Pancreas (tissue), 10 donors: ENCODE measurements at regions not wholly inside any gene's neighbourhood (a gene's known extent, or its start where the extent isn't known, plus 50 kb on each side); places are given as distances from the start of the nearest gene placed in this dataset.

Experiments used
- ATAC-seq, 4 donors: fragments of 200-7000 bp; cut with Tn5 transposase; one replicate each; pipeline versions ENCODE4 v1.8.0 to v1.9.1; 2020; ENCODE audit warnings: mild to moderate bottlenecking in 4 of 4, moderate library complexity in 4 of 4
- DNase-seq, 6 donors: peaks; one replicate each; pipeline ENCODE4 v3.0.0-alpha.2; 2020
- FAIRE-seq: peaks from 2 replicates; lab custom pipeline; 2012; peaks lifted over from hg19 to GRCh38; lab: Jason Lieb, UNC
- H3K27ac ChIP-seq, 4 donors: fragments of 200-600 bp; sonication (generic); 1 replicate in 3 of 4; 2 replicates in 1 of 4; pipeline versions ENCODE4 v1.5.0 to v1.8.0; 2020
- H3K27me3 ChIP-seq, 4 donors: fragments of 200-600 bp; one replicate each; pipeline ENCODE4 v1.8.0; 2021
- H3K36me3 ChIP-seq, 3 donors: fragments of 200-600 bp; sonication (generic) in 1 of 3; one replicate each; pipeline versions ENCODE4 v1.5.0 to v1.8.0; 2020 to 2021
- H3K4me1 ChIP-seq, 3 donors: fragments of 200-600 bp; one replicate each; pipeline ENCODE4 v1.8.0; 2021
- H3K4me3 ChIP-seq, 4 donors: fragments of 200-600 bp; sonication (generic) in 2 of 4; one replicate each; pipeline versions ENCODE4 v1.5.0 to v1.8.0; 2020 to 2021
- H3K9me3 ChIP-seq, 4 donors: fragments of 200-600 bp; one replicate each; pipeline ENCODE4 v1.8.0; 2021
- CTCF ChIP-seq, 4 donors: fragments of 200-600 bp; sonication (generic) in 3 of 4; IDR thresholded peaks; one replicate each; pipeline versions ENCODE4 v1.5.0 to v1.8.0; 2021; ENCODE audit warnings: antibody characterized with exemption in 4 of 4
- WGBS, 2 donors: extraction: QIAGEN DNeasy Blood & Tissue Kit; methylation state at CpG; one replicate each; pipeline ENCODE4 v1.1.7; 2013; 5-methylcytosine and 5-hydroxymethylcytosine counted together
- intact Hi-C, 3 donors: fragments of 100-400 bp; cut with DNase I; formaldehyde crosslinking; loops; one replicate each; pipeline versions ENCODE4 v1.11.1 to v1.14.2; 2022
- donor health status: healthy with polysubstance abuse.
- donor health status: DM: no; HTN: no; CAD: no; lungs with moderate emphysema.
- donor health status: DM: no; HTN: no; CAD: no.
- donor health status: control.
- donor health status: control.
- donor health status: Bipolar disorder and iron deficiency.
- donor health status: DM: yes; HTN: yes; CAD: no.
- donor health status: DM: no; HTN: no; CAD: no.
- donor health status: DM: no; HTN: no; CAD: no.
- donor health status: DM: yes; HTN: yes; CAD: no.

- DNase-seq = no peak
Measured at GRCh38 chr5:39541920-39542319, 117.1 kb upstream of the DAB2 start.

GRCh38 chr5:39539470-39539869 lies 114.7 kb upstream of the DAB2 start:
- Histone ChIP-seq H3K27ac (no peak overlapping the region), H3K27me3 (no peaks in the 10 kb centered on the region), H3K9me3 (no peaks in the 10 kb centered on the region), H3K4me3 (no peak overlapping the region), H3K4me1 (no peaks in the 10 kb centered on the region), H3K36me3 (no peaks in the 10 kb centered on the region)
- intact Hi-C loops = no loop called here
- DNase-seq (no peak), ATAC-seq (peak in 2 of 4 donors; percentile 34 to 55), FAIRE-seq (no peak)
- TF ChIP-seq CTCF (IDR thresholded peaks at IDR 0.05) = no peak
- WGBS, 2 donors = 20 to 21% methylated on average over 3 of the region's 3 CpGs

More at GRCh38 chr5:39541920-39542319, 117.1 kb upstream of the DAB2 start:
- Histone ChIP-seq H3K9me3 (no peaks in the 10 kb centered on the region), H3K27ac (no peak overlapping the region), H3K4me1 (no peaks in the 10 kb centered on the region), H3K4me3 (no peak overlapping the region), H3K27me3 (no peaks in the 10 kb centered on the region), H3K36me3 (no peaks in the 10 kb centered on the region)
- no peak for TF ChIP-seq CTCF (IDR thresholded peaks at IDR 0.05)
- WGBS, 2 donors = 65 to 68% methylated on average over 5 of the region's 5 CpGs
- FAIRE-seq = no peak
- intact Hi-C loops = loop anchor here in 1 of 3 donors (10.0 kb wide), 1 partner anchor 317 kb away; no protein-coding TSS in a partner anchor
- ATAC-seq = peak in 1 of 4 donors; percentile 34

GRCh38 chr5:39534690-39535089 lies 109.9 kb upstream of the DAB2 start:
- H3K27me3 ChIP-seq = no peaks in the 10 kb centered on the region
- H3K4me1 ChIP-seq = no peaks in the 10 kb centered on the region
- WGBS, 2 donors = 84% methylated on average over 3 of the region's 3 CpGs
- ATAC-seq (no peak), DNase-seq (no peak), FAIRE-seq (no peak)
- H3K27ac ChIP-seq = no peak overlapping the region
- H3K36me3 ChIP-seq = no peaks in the 10 kb centered on the region
- H3K9me3 ChIP-seq = no peaks in the 10 kb centered on the region
- intact Hi-C loops = no loop called here
- H3K4me3 ChIP-seq = no peak overlapping the region
- TF ChIP-seq CTCF (IDR thresholded peaks at IDR 0.05) = no peak

- Histone ChIP-seq H3K27me3 (no peaks in the 10 kb centered on the region), H3K4me3 (no peak overlapping the region), H3K4me1 (no peaks in the 10 kb centered on the region), H3K27ac (no peak overlapping the region), H3K9me3 (no peaks in the 10 kb centered on the region), H3K36me3 (no peaks in the 10 kb centered on the region)
- intact Hi-C loops = no loop called here
- DNase-seq (no peak), ATAC-seq (no peak), FAIRE-seq (no peak)
- TF ChIP-seq CTCF (IDR thresholded peaks at IDR 0.05) = no peak
- WGBS, 2 donors = 55 to 64% methylated on average over 3 of the region's 3 CpGs
Measured at GRCh38 chr5:39533749-39534148, 109.0 kb upstream of the DAB2 start.

GRCh38 chr5:39532511-39532910 lies 107.7 kb upstream of the DAB2 start:
- ATAC-seq (no peak), DNase-seq (no peak), FAIRE-seq (no peak)
- Histone ChIP-seq H3K4me1 (no peaks in the 10 kb centered on the region), H3K36me3 (no peaks in the 10 kb centered on the region), H3K27ac (no peak overlapping the region), H3K4me3 (no peak overlapping the region), H3K9me3 (no peaks in the 10 kb centered on the region), H3K27me3 (no peaks in the 10 kb centered on the region)
- intact Hi-C loops = no loop called here
- no peak for TF ChIP-seq CTCF (IDR thresholded peaks at IDR 0.05)
